HEK293 (cell line): ENCODE measurements at regions not wholly inside any gene's neighbourhood (a gene's known extent, or its start where the extent isn't known, plus 50 kb on each side); places are given as distances from the start of the nearest gene placed in this dataset.

Experiments used
- CTCF ChIA-PET: fragments of 350-600 bp; formaldehyde crosslinking; extraction: SDS; loops from one replicate; lab custom pipeline; 2021; ENCODE audit warnings: antibody characterized with exemption; lab: Yijun Ruan, JAX
- POLR2A ChIA-PET: fragments of 300-600 bp; formaldehyde crosslinking; extraction: SDS; loops from one replicate; lab custom pipeline; 2020; ENCODE audit warnings: antibody characterized with exemption, inconsistent platforms; lab: Yijun Ruan, JAX
- H3K27ac ChIP-seq: fragments of 200-500 bp; sonication (Bioruptor generic); 2 replicates; pipeline ENCODE4 v1.5.1; 2014; ENCODE audit warnings: low read depth, low read length, control low read depth, inconsistent platforms; ENCODE audit errors: extremely low read depth
- H3K36me3 ChIP-seq, 2 experiments: fragments of 200-500 bp in 1 of 2; sonication (Bioruptor generic) in 1 of 2; 1 replicate in 1 of 2; 2 replicates in 1 of 2; pipeline ENCODE4 v1.5.1; 2014 to 2017; ENCODE audit warnings: inconsistent platforms in 2 of 2, low read length in 2 of 2; ENCODE audit not compliant: control insufficient read depth in 2 of 2, insufficient read depth in 1 of 2
- H3K4me1 ChIP-seq: fragments of 200-500 bp; sonication (Bioruptor generic); 2 replicates; pipeline ENCODE4 v1.5.1; 2014; ENCODE audit warnings: mild to moderate bottlenecking, low read length, inconsistent platforms; ENCODE audit not compliant: control insufficient read depth, insufficient read depth
- H3K4me3 ChIP-seq: 2 replicates; pipeline ENCODE4 v1.5.1; 2011; ENCODE audit warnings: low read depth, mild to moderate bottlenecking, control low read depth, low read length, moderate library complexity
- H3K9me3 ChIP-seq: fragments of 200-500 bp; sonication (Bioruptor generic); 2 replicates; pipeline ENCODE4 v1.5.1; 2014; ENCODE audit warnings: low read depth, low read length, inconsistent platforms; ENCODE audit not compliant: control insufficient read depth, insufficient read depth
- ZBTB17 ChIP-seq: fragments of 450-650 bp; formaldehyde crosslinking; IDR thresholded peaks from 2 replicates; pipeline ENCODE4 v1.5.1; 2016; ENCODE audit warnings: missing biosample characterization, missing genetic modification characterization
- ZBTB21 ChIP-seq: fragments of 450-650 bp; formaldehyde crosslinking; IDR thresholded peaks from 2 replicates; pipeline ENCODE4 v1.5.1; 2017; ENCODE audit warnings: missing biosample characterization, missing genetic modification characterization
- ZFP3 ChIP-seq: fragments of 450-650 bp; formaldehyde crosslinking; IDR thresholded peaks from 2 replicates; pipeline ENCODE4 v1.5.1; 2016; ENCODE audit warnings: low read depth, missing biosample characterization, missing genetic modification characterization
- ZIC2 ChIP-seq: fragments of 450-650 bp; formaldehyde crosslinking; IDR thresholded peaks from 2 replicates; pipeline ENCODE4 v1.5.1; 2016; ENCODE audit warnings: missing biosample characterization, missing genetic modification characterization
- ZNF112 ChIP-seq: fragments of 450-650 bp; formaldehyde crosslinking; IDR thresholded peaks from 2 replicates; pipeline ENCODE4 v1.5.0; 2017; ENCODE audit warnings: missing biosample characterization, missing genetic modification characterization
- ZNF114 ChIP-seq: fragments of 450-650 bp; formaldehyde crosslinking; IDR thresholded peaks from 2 replicates; pipeline ENCODE4 v1.5.0; 2017; ENCODE audit warnings: missing biosample characterization, missing genetic modification characterization
- ZNF16 ChIP-seq: fragments of 450-650 bp; formaldehyde crosslinking; IDR thresholded peaks from 2 replicates; pipeline ENCODE4 v1.5.1; 2016; ENCODE audit warnings: low read depth, missing biosample characterization, missing genetic modification characterization
- ZNF214 ChIP-seq: fragments of 450-650 bp; formaldehyde crosslinking; IDR thresholded peaks from 2 replicates; pipeline ENCODE4 v1.5.1; 2017; ENCODE audit warnings: missing biosample characterization, mild to moderate bottlenecking, missing genetic modification characterization, borderline replicate concordance
- ZNF248 ChIP-seq: fragments of 450-650 bp; formaldehyde crosslinking; IDR thresholded peaks from 2 replicates; pipeline ENCODE4 v1.5.1; 2017; ENCODE audit warnings: missing biosample characterization, missing genetic modification characterization
- ZNF274 ChIP-seq, 2 experiments: fragments of 200-500 bp in 1 of 2; fragments of 450-650 bp in 1 of 2; sonication (Bioruptor generic) in 1 of 2; formaldehyde crosslinking in 1 of 2; IDR thresholded peaks; 2 replicates each; pipeline versions ENCODE4 v1.5.1 to v1.6.1; 2014 to 2016; ENCODE audit warnings: borderline replicate concordance in 1 of 2, inconsistent platforms in 1 of 2, low read length in 1 of 2, missing biosample characterization in 1 of 2, missing genetic modification characterization in 1 of 2
- ZNF391 ChIP-seq: fragments of 450-650 bp; formaldehyde crosslinking; IDR thresholded peaks from 2 replicates; pipeline ENCODE4 v1.5.1; 2016; ENCODE audit warnings: low read depth, missing biosample characterization, missing genetic modification characterization, borderline replicate concordance
- ZNF404 ChIP-seq: fragments of 450-650 bp; formaldehyde crosslinking; IDR thresholded peaks from 2 replicates; pipeline ENCODE4 v1.5.1; 2017; ENCODE audit warnings: missing biosample characterization, missing genetic modification characterization
- ZNF514 ChIP-seq: fragments of 450-650 bp; formaldehyde crosslinking; IDR thresholded peaks from 2 replicates; pipeline ENCODE4 v1.5.1; 2016; ENCODE audit warnings: missing biosample characterization, missing genetic modification characterization
- ZNF629 ChIP-seq: fragments of 450-650 bp; formaldehyde crosslinking; IDR thresholded peaks from 2 replicates; pipeline ENCODE4 v1.5.1; 2017; ENCODE audit warnings: missing biosample characterization, missing genetic modification characterization
- ZXDB ChIP-seq: fragments of 450-650 bp; formaldehyde crosslinking; IDR thresholded peaks from 2 replicates; pipeline ENCODE4 v1.5.1; 2016; ENCODE audit warnings: missing biosample characterization, missing genetic modification characterization
- TF ChIP-seq, protein P1 (sequence below): fragments of 450-650 bp; formaldehyde crosslinking; conservative IDR thresholded peaks from 2 replicates; pipeline ENCODE4 v1.5.1; 2016; ENCODE audit warnings: low read depth, missing biosample characterization, missing genetic modification characterization
- TF ChIP-seq, protein P2 (sequence below): fragments of 450-650 bp; formaldehyde crosslinking; IDR thresholded peaks from 2 replicates; pipeline ENCODE4 v1.5.1; 2017; ENCODE audit warnings: missing biosample characterization, missing genetic modification characterization
- TF ChIP-seq, protein P3 (sequence below): fragments of 450-650 bp; formaldehyde crosslinking; IDR thresholded peaks from 2 replicates; pipeline ENCODE4 v1.5.1; 2016; ENCODE audit warnings: missing biosample characterization, missing genetic modification characterization
- TF ChIP-seq, protein P4 (sequence below): fragments of 450-650 bp; formaldehyde crosslinking; conservative IDR thresholded peaks from 2 replicates; pipeline ENCODE4 v1.5.1; 2016; ENCODE audit warnings: low read depth, missing biosample characterization, missing genetic modification characterization
- TF ChIP-seq, protein P5 (sequence below): fragments of 450-650 bp; formaldehyde crosslinking; IDR thresholded peaks from 2 replicates; pipeline ENCODE4 v1.5.1; 2016; ENCODE audit warnings: missing biosample characterization, missing genetic modification characterization
- TF ChIP-seq, protein P6 (sequence below): fragments of 450-650 bp; formaldehyde crosslinking; optimal IDR thresholded peaks from 2 replicates; pipeline ENCODE3; 2016; ENCODE audit warnings: missing biosample characterization, mild to moderate bottlenecking, missing genetic modification characterization

DNA sequence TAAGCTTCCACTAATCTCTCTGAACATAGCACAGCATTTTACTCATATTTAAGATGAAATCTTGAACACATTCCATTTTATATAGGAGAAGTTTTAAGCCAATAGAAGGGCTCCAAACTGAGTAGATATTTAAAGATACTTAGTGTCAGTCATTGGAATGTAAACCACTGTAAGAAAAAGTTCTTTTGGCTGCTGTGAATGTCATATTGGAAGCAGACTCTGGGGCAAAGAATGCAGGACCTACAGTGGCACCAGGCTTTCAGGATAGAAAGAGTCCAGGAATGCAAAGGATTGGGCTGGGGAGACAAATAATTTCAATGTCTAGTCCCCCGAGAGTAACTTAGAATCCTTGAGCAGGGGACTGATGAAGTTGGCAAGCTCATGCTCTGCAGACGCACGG is 1047.7 kb downstream of the STIM2 start:
- POLR2A ChIA-PET, result no interaction called here
- Histone ChIP-seq H3K27ac (no peak overlapping the region), H3K4me3 (no peak overlapping the region), H3K36me3 (no peaks in the 10 kb centered on the region)
- no peak for TF ChIP-seq ZNF114
- TF ChIP-seq, protein P1, sequence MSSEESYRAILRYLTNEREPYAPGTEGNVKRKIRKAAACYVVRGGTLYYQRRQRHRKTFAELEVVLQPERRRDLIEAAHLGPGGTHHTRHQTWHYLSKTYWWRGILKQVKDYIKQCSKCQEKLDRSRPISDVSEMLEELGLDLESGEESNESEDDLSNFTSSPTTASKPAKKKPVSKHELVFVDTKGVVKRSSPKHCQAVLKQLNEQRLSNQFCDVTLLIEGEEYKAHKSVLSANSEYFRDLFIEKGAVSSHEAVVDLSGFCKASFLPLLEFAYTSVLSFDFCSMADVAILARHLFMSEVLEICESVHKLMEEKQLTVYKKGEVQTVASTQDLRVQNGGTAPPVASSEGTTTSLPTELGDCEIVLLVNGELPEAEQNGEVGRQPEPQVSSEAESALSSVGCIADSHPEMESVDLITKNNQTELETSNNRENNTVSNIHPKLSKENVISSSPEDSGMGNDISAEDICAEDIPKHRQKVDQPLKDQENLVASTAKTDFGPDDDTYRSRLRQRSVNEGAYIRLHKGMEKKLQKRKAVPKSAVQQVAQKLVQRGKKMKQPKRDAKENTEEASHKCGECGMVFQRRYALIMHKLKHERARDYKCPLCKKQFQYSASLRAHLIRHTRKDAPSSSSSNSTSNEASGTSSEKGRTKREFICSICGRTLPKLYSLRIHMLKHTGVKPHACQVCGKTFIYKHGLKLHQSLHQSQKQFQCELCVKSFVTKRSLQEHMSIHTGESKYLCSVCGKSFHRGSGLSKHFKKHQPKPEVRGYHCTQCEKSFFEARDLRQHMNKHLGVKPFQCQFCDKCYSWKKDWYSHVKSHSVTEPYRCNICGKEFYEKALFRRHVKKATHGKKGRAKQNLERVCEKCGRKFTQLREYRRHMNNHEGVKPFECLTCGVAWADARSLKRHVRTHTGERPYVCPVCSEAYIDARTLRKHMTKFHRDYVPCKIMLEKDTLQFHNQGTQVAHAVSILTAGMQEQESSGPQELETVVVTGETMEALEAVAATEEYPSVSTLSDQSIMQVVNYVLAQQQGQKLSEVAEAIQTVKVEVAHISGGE, result no peak
- TF ChIP-seq, protein P2, sequence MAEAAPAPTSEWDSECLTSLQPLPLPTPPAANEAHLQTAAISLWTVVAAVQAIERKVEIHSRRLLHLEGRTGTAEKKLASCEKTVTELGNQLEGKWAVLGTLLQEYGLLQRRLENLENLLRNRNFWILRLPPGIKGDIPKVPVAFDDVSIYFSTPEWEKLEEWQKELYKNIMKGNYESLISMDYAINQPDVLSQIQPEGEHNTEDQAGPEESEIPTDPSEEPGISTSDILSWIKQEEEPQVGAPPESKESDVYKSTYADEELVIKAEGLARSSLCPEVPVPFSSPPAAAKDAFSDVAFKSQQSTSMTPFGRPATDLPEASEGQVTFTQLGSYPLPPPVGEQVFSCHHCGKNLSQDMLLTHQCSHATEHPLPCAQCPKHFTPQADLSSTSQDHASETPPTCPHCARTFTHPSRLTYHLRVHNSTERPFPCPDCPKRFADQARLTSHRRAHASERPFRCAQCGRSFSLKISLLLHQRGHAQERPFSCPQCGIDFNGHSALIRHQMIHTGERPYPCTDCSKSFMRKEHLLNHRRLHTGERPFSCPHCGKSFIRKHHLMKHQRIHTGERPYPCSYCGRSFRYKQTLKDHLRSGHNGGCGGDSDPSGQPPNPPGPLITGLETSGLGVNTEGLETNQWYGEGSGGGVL (tag by site-specific recombination), result no peak
- TF ChIP-seq ZNF514 (tag by site-specific recombination), result no peak
- TF ChIP-seq, protein P3, sequence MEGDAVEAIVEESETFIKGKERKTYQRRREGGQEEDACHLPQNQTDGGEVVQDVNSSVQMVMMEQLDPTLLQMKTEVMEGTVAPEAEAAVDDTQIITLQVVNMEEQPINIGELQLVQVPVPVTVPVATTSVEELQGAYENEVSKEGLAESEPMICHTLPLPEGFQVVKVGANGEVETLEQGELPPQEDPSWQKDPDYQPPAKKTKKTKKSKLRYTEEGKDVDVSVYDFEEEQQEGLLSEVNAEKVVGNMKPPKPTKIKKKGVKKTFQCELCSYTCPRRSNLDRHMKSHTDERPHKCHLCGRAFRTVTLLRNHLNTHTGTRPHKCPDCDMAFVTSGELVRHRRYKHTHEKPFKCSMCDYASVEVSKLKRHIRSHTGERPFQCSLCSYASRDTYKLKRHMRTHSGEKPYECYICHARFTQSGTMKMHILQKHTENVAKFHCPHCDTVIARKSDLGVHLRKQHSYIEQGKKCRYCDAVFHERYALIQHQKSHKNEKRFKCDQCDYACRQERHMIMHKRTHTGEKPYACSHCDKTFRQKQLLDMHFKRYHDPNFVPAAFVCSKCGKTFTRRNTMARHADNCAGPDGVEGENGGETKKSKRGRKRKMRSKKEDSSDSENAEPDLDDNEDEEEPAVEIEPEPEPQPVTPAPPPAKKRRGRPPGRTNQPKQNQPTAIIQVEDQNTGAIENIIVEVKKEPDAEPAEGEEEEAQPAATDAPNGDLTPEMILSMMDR, result no peak
- no peak for TF ChIP-seq ZBTB17
- TF ChIP-seq, all 188 proteins: peak for 0
- CTCF ChIA-PET, result no interaction called here
- H3K4me1 ChIP-seq, result no peaks in the 10 kb centered on the region
- H3K9me3 ChIP-seq, result no peaks in the 10 kb centered on the region

DNA sequence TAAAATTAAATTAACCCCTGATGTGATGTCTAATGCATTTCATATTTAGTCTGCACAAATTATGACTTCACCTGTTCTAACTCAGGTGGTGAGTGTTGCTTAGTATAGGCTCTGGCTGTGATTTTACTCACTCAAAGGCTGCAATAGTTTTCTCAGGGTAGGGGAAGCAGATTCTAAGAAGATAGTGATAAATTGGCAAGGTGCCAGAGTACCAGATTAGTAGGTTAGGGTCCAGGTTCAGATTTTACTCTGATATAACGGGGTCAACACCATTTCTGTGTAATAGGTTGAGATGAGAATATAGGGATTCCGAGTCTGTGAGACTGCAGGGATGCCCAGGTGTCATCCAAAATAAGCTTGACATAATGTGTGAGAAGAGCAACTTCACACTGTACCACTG is 1049.6 kb downstream of the STIM2 start:
- ChIA-PET POLR2A (no interaction called here), CTCF (no interaction called here)
- no peaks in the 10 kb centered on the region for H3K4me1 ChIP-seq
- H3K4me3 ChIP-seq, result no peak overlapping the region
- H3K27ac ChIP-seq, result no peak overlapping the region
- H3K36me3 ChIP-seq, result no peaks in the 10 kb centered on the region
- no peaks in the 10 kb centered on the region for H3K9me3 ChIP-seq
- TF ChIP-seq ZNF629 (tag by site-specific recombination) (no peak), ZNF248 (tag by site-specific recombination) (no peak), ZFP3 (tag by site-specific recombination) (no peak), ZXDB (tag by site-specific recombination) (no peak), ZNF274 (IDR thresholded peaks at IDR 0.05; ENCODE audit: low read length) (no peak), ZNF274 (tag by site-specific recombination; IDR thresholded peaks at IDR 0.05; ENCODE audit: borderline replicate concordance) (no peak), ZNF16 (no peak), ZNF404 (tag by site-specific recombination) (no peak), ZNF112 (tag by site-specific recombination) (no peak), ZNF214 (tag by site-specific recombination) (no peak), ZIC2 (no peak), ZNF391 (tag by site-specific recombination) (no peak), ZBTB21 (tag by site-specific recombination) (no peak)
- TF ChIP-seq, protein P4, sequence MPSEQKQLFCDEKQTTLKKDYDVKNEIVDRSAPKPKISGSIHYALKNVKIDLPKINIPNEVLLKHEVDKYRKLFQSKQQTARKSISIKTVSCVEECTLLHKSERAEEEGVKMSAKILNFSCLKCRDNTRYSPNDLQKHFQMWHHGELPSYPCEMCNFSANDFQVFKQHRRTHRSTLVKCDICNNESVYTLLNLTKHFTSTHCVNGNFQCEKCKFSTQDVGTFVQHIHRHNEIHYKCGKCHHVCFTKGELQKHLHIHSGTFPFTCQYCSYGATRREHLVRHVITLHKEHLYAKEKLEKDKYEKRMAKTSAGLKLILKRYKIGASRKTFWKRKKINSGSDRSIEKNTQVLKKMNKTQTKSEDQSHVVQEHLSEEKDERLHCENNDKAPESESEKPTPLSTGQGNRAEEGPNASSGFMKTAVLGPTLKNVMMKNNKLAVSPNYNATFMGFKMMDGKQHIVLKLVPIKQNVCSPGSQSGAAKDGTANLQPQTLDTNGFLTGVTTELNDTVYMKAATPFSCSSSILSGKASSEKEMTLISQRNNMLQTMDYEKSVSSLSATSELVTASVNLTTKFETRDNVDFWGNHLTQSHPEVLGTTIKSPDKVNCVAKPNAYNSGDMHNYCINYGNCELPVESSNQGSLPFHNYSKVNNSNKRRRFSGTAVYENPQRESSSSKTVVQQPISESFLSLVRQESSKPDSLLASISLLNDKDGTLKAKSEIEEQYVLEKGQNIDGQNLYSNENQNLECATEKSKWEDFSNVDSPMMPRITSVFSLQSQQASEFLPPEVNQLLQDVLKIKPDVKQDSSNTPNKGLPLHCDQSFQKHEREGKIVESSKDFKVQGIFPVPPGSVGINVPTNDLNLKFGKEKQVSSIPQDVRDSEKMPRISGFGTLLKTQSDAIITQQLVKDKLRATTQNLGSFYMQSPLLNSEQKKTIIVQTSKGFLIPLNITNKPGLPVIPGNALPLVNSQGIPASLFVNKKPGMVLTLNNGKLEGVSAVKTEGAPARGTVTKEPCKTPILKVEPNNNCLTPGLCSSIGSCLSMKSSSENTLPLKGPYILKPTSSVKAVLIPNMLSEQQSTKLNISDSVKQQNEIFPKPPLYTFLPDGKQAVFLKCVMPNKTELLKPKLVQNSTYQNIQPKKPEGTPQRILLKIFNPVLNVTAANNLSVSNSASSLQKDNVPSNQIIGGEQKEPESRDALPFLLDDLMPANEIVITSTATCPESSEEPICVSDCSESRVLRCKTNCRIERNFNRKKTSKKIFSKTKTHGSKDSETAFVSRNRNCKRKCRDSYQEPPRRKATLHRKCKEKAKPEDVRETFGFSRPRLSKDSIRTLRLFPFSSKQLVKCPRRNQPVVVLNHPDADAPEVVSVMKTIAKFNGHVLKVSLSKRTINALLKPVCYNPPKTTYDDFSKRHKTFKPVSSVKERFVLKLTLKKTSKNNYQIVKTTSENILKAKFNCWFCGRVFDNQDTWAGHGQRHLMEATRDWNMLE (tag by site-specific recombination), result no peak
- TF ChIP-seq, protein P5, sequence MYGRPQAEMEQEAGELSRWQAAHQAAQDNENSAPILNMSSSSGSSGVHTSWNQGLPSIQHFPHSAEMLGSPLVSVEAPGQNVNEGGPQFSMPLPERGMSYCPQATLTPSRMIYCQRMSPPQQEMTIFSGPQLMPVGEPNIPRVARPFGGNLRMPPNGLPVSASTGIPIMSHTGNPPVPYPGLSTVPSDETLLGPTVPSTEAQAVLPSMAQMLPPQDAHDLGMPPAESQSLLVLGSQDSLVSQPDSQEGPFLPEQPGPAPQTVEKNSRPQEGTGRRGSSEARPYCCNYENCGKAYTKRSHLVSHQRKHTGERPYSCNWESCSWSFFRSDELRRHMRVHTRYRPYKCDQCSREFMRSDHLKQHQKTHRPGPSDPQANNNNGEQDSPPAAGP (tag by site-specific recombination), result no peak
- TF ChIP-seq, protein P6, sequence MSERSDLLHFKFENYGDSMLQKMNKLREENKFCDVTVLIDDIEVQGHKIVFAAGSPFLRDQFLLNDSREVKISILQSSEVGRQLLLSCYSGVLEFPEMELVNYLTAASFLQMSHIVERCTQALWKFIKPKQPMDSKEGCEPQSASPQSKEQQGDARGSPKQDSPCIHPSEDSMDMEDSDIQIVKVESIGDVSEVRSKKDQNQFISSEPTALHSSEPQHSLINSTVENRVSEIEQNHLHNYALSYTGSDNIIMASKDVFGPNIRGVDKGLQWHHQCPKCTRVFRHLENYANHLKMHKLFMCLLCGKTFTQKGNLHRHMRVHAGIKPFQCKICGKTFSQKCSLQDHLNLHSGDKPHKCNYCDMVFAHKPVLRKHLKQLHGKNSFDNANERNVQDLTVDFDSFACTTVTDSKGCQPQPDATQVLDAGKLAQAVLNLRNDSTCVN (tag by site-specific recombination), result no peak
